K562 (cell line): ENCODE measurements at regions not wholly inside any gene's neighbourhood (a gene's known extent, or its start where the extent isn't known, plus 50 kb on each side); places are given as distances from the start of the nearest gene placed in this dataset.

Experiments used
- ATAC-seq: fragments of 200-7000 bp; cut with Tn5 transposase; 3 replicates; pipeline ENCODE4 v1.9.1; 2020; ENCODE audit warnings: moderate library complexity
- BruUV-seq: library from RNA; stranded (reverse); fragments of 400-500 nt; replicated peaks from 2 replicates; lab custom pipeline; 2021; lab: Mats Ljungman, UMichigan
- CTCF ChIA-PET: fragments of 300-600 bp; formaldehyde crosslinking; extraction: SDS; loops from one replicate; lab custom pipeline; 2021; ENCODE audit warnings: low intra/inter-chr PET ratio; lab: Yijun Ruan, JAX
- POLR2A ChIA-PET: fragments of 300-600, 350-650 bp; sonication (Branson Sonifier 250); formaldehyde crosslinking; extraction: SDS; loops from one replicate; lab custom pipeline; 2021; ENCODE audit warnings: antibody characterized with exemption, inconsistent platforms; lab: Yijun Ruan, JAX
- DNase-seq, 4 experiments: peaks; one replicate each; pipeline versions ENCODE4 v3.0.0 to v3.0.0-alpha.2; 2011 to 2018; ENCODE audit warnings: low spot score in 3 of 4, mixed read lengths in 3 of 4; ENCODE audit errors: extremely low read depth in 1 of 4
- FAIRE-seq: peaks from 2 replicates; lab custom pipeline; 2011; peaks lifted over from hg19 to GRCh38; lab: Jason Lieb, UNC
- H2AFZ ChIP-seq: 2 replicates; pipeline ENCODE4 v1.6.0; 2011; ENCODE audit warnings: low read depth, low read length, control low read depth, inconsistent platforms
- H3K27ac ChIP-seq: fragments of 200-600 bp; 3 replicates; pipeline ENCODE4 v1.8.0; 2011; ENCODE audit warnings: low read depth, mild to moderate bottlenecking, control low read depth, inconsistent platforms, low read length, moderate library complexity, mixed read lengths; ENCODE audit errors: extremely low read depth
- H3K27me3 ChIP-seq, 2 experiments: fragments of 300-600 bp in 1 of 2; 2 replicates in 1 of 2; 3 replicates in 1 of 2; pipeline versions ENCODE4 v1.6.0 to v1.8.0; 2011; ENCODE audit warnings: inconsistent platforms in 2 of 2, low read length in 2 of 2, mild to moderate bottlenecking in 1 of 2, mixed read lengths in 1 of 2, moderate library complexity in 1 of 2; ENCODE audit not compliant: control insufficient read depth in 2 of 2, insufficient read depth in 2 of 2
- H3K36me3 ChIP-seq: fragments of 300-600 bp; 3 replicates; pipeline ENCODE4 v1.8.0; 2011; ENCODE audit warnings: mild to moderate bottlenecking, low read length, inconsistent platforms; ENCODE audit not compliant: control insufficient read depth, insufficient read depth
- H3K4me1 ChIP-seq, 2 experiments: fragments of 200-600 bp in 1 of 2; replicated peaks in 1 of 2; 2 replicates in 1 of 2; 3 replicates in 1 of 2; pipeline versions ENCODE4 v1.5.1 to v1.8.0; 2011; ENCODE audit warnings: inconsistent platforms in 2 of 2, low read length in 2 of 2, mild to moderate bottlenecking in 1 of 2, mixed read lengths in 1 of 2, moderate library complexity in 1 of 2; ENCODE audit not compliant: control insufficient read depth in 2 of 2, insufficient read depth in 2 of 2
- H3K4me2 ChIP-seq: 2 replicates; pipeline ENCODE4 v1.6.1; 2011; ENCODE audit warnings: low read length, control low read depth, inconsistent platforms, mixed read lengths; ENCODE audit not compliant: insufficient read depth
- H3K4me3 ChIP-seq: fragments of 200-600 bp; sonication (generic), shearing (Covaris generic); 2 replicates; pipeline ENCODE4 v1.5.1; 2016; ENCODE audit warnings: control low read depth, inconsistent platforms
- H3K79me2 ChIP-seq: fragments of 200-600 bp; 3 replicates; pipeline ENCODE4 v1.8.0; 2011; ENCODE audit warnings: low read length, inconsistent platforms; ENCODE audit not compliant: control insufficient read depth, insufficient read depth
- H3K9ac ChIP-seq, 2 experiments: 2 replicates each; pipeline versions ENCODE4 v1.6.0 to v1.6.1; 2011; ENCODE audit warnings: low read depth in 2 of 2, low read length in 2 of 2, control low read depth in 1 of 2, inconsistent platforms in 1 of 2, mild to moderate bottlenecking in 1 of 2, mixed read lengths in 1 of 2; ENCODE audit not compliant: insufficient read depth in 1 of 2
- H3K9me1 ChIP-seq: one replicate; pipeline ENCODE4 v1.6.0; 2011; ENCODE audit warnings: inconsistent platforms, mild to moderate bottlenecking, low read length, moderate library complexity; ENCODE audit not compliant: control insufficient read depth, insufficient read depth
- H3K9me3 ChIP-seq: replicated peaks from 2 replicates; pipeline ENCODE4 v1.5.1; 2011; ENCODE audit warnings: low read depth, low read length, inconsistent platforms; ENCODE audit not compliant: control insufficient read depth, insufficient read depth
- H4K20me1 ChIP-seq: replicated peaks from 2 replicates; pipeline ENCODE4 v1.6.1; 2011; ENCODE audit warnings: low read length, inconsistent platforms, mixed read lengths; ENCODE audit not compliant: control insufficient read depth, insufficient read depth
- BACH1 ChIP-seq: fragments of 200-800 bp; sonication (Bioruptor generic); IDR thresholded peaks from 2 replicates; pipeline ENCODE4 v1.6.1; 2016; ENCODE audit warnings: missing genetic modification characterization, missing compliant biosample characterization
- CAMTA2 ChIP-seq: fragments of 250-450 bp; sonication (Bioruptor Pico); conservative IDR thresholded peaks from 2 replicates; pipeline ENCODE4 v1.5.1; 2022
- CHCHD3 ChIP-seq: fragments of 250-450 bp; sonication (Bioruptor Pico); IDR thresholded peaks from 2 replicates; pipeline ENCODE4 v2.1.2; 2022; ENCODE audit warnings: mild to moderate bottlenecking
- CLOCK ChIP-seq: fragments of 250-450 bp; sonication (Bioruptor Pico); IDR thresholded peaks from 2 replicates; pipeline ENCODE4 v1.4.0; 2020; ENCODE audit warnings: mild to moderate bottlenecking, moderate library complexity, borderline replicate concordance
- DMBX1 ChIP-seq: fragments of 250-450 bp; sonication (Bioruptor Pico); IDR thresholded peaks from 2 replicates; pipeline ENCODE4 v1.8.0; 2022; ENCODE audit warnings: inconsistent platforms, mild to moderate bottlenecking, moderate library complexity, borderline replicate concordance
- E2F1 ChIP-seq: sonication (generic); formaldehyde crosslinking; IDR thresholded peaks from 2 replicates; pipeline ENCODE4 v1.8.1; 2023; ENCODE audit warnings: mild to moderate bottlenecking, missing genetic modification reagents, moderate library complexity
- ETV1 ChIP-seq: fragments of 450-650 bp; conservative IDR thresholded peaks from 2 replicates; pipeline ENCODE4 v1.6.1; 2016; ENCODE audit warnings: missing genetic modification characterization, control low read depth, low read depth, missing compliant biosample characterization
- GABPB2 ChIP-seq: fragments of 250-450 bp; sonication (Bioruptor Pico); conservative IDR thresholded peaks from 2 replicates; pipeline ENCODE4 v1.5.1; 2021; ENCODE audit warnings: mild to moderate bottlenecking
- GATA2 ChIP-seq: sonication (generic); formaldehyde crosslinking; IDR thresholded peaks from 2 replicates; pipeline ENCODE4 v1.4.0; 2020; ENCODE audit warnings: mild to moderate bottlenecking, missing genetic modification reagents
- GTF2F1 ChIP-seq: IDR thresholded peaks from 2 replicates; pipeline ENCODE4 v1.6.1; 2011; ENCODE audit warnings: low read depth, low read length, improper control_type of control experiment
- LCOR ChIP-seq: sonication (generic); formaldehyde crosslinking; IDR thresholded peaks from 2 replicates; pipeline ENCODE4 v1.8.0; 2022; ENCODE audit warnings: mild to moderate bottlenecking, missing genetic modification reagents
- MBD2 ChIP-seq: sonication (generic); IDR thresholded peaks from 2 replicates; pipeline ENCODE4 v1.6.1; 2016; ENCODE audit warnings: low read depth, borderline replicate concordance
- NCOA6 ChIP-seq: fragments of 450-650 bp; IDR thresholded peaks from 2 replicates; pipeline ENCODE4 v1.6.1; 2017; ENCODE audit warnings: mild to moderate bottlenecking
- NONO ChIP-seq, 2 experiments: fragments of 200-400 bp in 1 of 2; fragments of 450-650 bp in 1 of 2; formaldehyde crosslinking in 1 of 2; IDR thresholded peaks; 2 replicates each; pipeline ENCODE4 v1.6.1; 2017; ENCODE audit warnings: low read depth in 2 of 2, mild to moderate bottlenecking in 2 of 2, moderate library complexity in 2 of 2, low read length in 1 of 2
- NR3C1 ChIP-seq: sonication (generic); formaldehyde crosslinking; IDR thresholded peaks from 2 replicates; pipeline ENCODE4 v1.8.1; 2022; ENCODE audit warnings: missing genetic modification reagents
- PRMT5 ChIP-seq: sonication (generic); formaldehyde crosslinking; IDR thresholded peaks from 2 replicates; pipeline ENCODE4 v1.5.0; 2020; ENCODE audit warnings: missing genetic modification reagents
- RBM14 ChIP-seq: fragments of 200-400 bp; formaldehyde crosslinking; IDR thresholded peaks from 2 replicates; pipeline ENCODE4 v1.6.1; 2018; ENCODE audit warnings: low read depth, mild to moderate bottlenecking, low read length, moderate library complexity, borderline replicate concordance; ENCODE audit not compliant: insufficient read depth
- ZNF398 ChIP-seq: fragments of 250-450 bp; sonication (Bioruptor Pico); IDR thresholded peaks from 2 replicates; pipeline ENCODE4 v1.8.0; 2021; ENCODE audit warnings: moderate library complexity, mild to moderate bottlenecking, inconsistent platforms
- WGBS: fragments of 100-300 bp; shearing (Covaris generic); methylation state at CpG from one replicate; pipeline ENCODE4 v1.1.6; 2016; ENCODE audit warnings: low coverage, mixed read lengths; ENCODE audit not compliant: insufficient coverage; ENCODE audit errors: missing lambda C conversion rate; 5-methylcytosine and 5-hydroxymethylcytosine counted together
- in situ Hi-C: fragments of 300-500 bp; cut with MboI; formaldehyde crosslinking; loops from 4 replicates; pipeline ENCODE4 v1.15.0; 2018; ENCODE audit warnings: inconsistent platforms, mixed read lengths
- intact Hi-C: fragments of 100-400 bp; cut with micrococcal nuclease; formaldehyde crosslinking; loops from 2 replicates; pipeline ENCODE4 v1.14.2; 2022

GRCh38 chr10:131571865-131572264 is 260.3 kb upstream of the TCERG1L start:
- Histone ChIP-seq H3K9me1 (no peaks in the 10 kb centered on the region), H2AFZ (no peak overlapping the region), H3K4me1 (no peaks in the 10 kb centered on the region), H3K9me3 (no peaks in the 10 kb centered on the region), H4K20me1 (no peaks in the 10 kb centered on the region), H3K79me2 (no peaks in the 10 kb centered on the region), H3K36me3 (no peaks in the 10 kb centered on the region), H3K27me3 (peaks cover 0 to 5% of the 10 kb centered on the region in 2 experiments; a peak in 1 of 5 replicates), H3K9ac (no peak overlapping the region), H3K27ac (no peak overlapping the region), H3K4me2 (no peak overlapping the region), H3K4me3 (no peak overlapping the region)
- ATAC-seq = no peak
- intact Hi-C loops (no loop called here), in situ Hi-C loops (no loop called here)
- CTCF ChIA-PET = no interaction called here
- BruUV-seq = no TSS peak
- FAIRE-seq = no peak
- POLR2A ChIA-PET = interaction anchor here (0.6 kb wide), 1 partner anchor 1047 kb away, joined by 3 read pairs; no protein-coding TSS in a partner anchor
- WGBS = 3% methylated on average over 7 of the region's 8 CpGs
- no peak for DNase-seq
- TF ChIP-seq NONO (IDR thresholded peaks at IDR 0.05; ENCODE audit: low read depth in 2 of 2, low read length in 1 of 2) = no peak
- no peak for TF ChIP-seq NCOA6
- no peak for TF ChIP-seq E2F1 (CRISPR knock-in tag)
- TF ChIP-seq CLOCK (CRISPR knock-in tag) = no peak
- TF ChIP-seq NR3C1 (CRISPR knock-in tag) = no peak
- no peak for TF ChIP-seq GABPB2 (CRISPR knock-in tag)
- no peak for TF ChIP-seq CHCHD3 (CRISPR knock-in tag)
- TF ChIP-seq ETV1 (tag) = no peak
- TF ChIP-seq LCOR (CRISPR knock-in tag) = no peak
- TF ChIP-seq DMBX1 (CRISPR knock-in tag) = no peak
- TF ChIP-seq GTF2F1 = no peak
- TF ChIP-seq CAMTA2 (CRISPR knock-in tag) = no peak
- TF ChIP-seq PRMT5 (CRISPR knock-in tag) = no peak
- TF ChIP-seq ZNF398 (CRISPR knock-in tag) = no peak
- no peak for TF ChIP-seq BACH1
- TF ChIP-seq MBD2 = no peak
- no peak for TF ChIP-seq GATA2
- TF ChIP-seq RBM14 = no peak
